GM19328 (cell line): ENCODE measurements at regions not wholly inside any gene's neighbourhood (a gene's known extent, or its start where the extent isn't known, plus 50 kb on each side); places are given as distances from the start of the nearest gene placed in this dataset.

ENCODE experiments used
- ATAC-seq: cut with Tn5 transposase; IDR thresholded peaks from one replicate; pipeline ENCODE4 v1.9.1; 2021; ENCODE audit warnings: mild to moderate bottlenecking, moderate library complexity; ENCODE audit not compliant: unreplicated experiment

- ATAC-seq, result no peak
Measured at GRCh38 chr13:89916551-89916950, 1430.9 kb upstream of the MIR17HG start.

- no peak for ATAC-seq
Measured at GRCh38 chr13:89920461-89920860, 1427.0 kb upstream of the MIR17HG start.

- ATAC-seq, result no peak
Measured at GRCh38 chr13:89923052-89923451, 1424.4 kb upstream of the MIR17HG start.

- no peak for ATAC-seq
Measured at GRCh38 chr13:89923736-89924135, 1423.8 kb upstream of the MIR17HG start.

GRCh38 chr13:89925107-89925506, 1422.4 kb upstream of the MIR17HG start:
- ATAC-seq, result no peak

GRCh38 chr13:89930861-89931260, 1416.6 kb upstream of the MIR17HG start:
- ATAC-seq, result no peak

- ATAC-seq, result no peak
Measured at GRCh38 chr13:89932902-89933301, 1414.6 kb upstream of the MIR17HG start.

- no peak for ATAC-seq
Measured at GRCh38 chr13:89936256-89936655, 1411.2 kb upstream of the MIR17HG start.

GRCh38 chr13:89937420-89937819, 1410.1 kb upstream of the MIR17HG start:
- ATAC-seq, result no peak

GRCh38 chr13:89940383-89940782, 1407.1 kb upstream of the MIR17HG start:
- no peak for ATAC-seq

GRCh38 chr13:89943139-89943538, 1404.3 kb upstream of the MIR17HG start:
- no peak for ATAC-seq

GRCh38 chr13:89950225-89950624, 1397.3 kb upstream of the MIR17HG start:
- ATAC-seq, result no peak

- ATAC-seq, result no peak
Measured at GRCh38 chr13:89951341-89951740, 1396.1 kb upstream of the MIR17HG start.

GRCh38 chr13:89953581-89953980, 1393.9 kb upstream of the MIR17HG start:
- ATAC-seq, result no peak

GRCh38 chr13:89955773-89956172, 1391.7 kb upstream of the MIR17HG start:
- ATAC-seq, result no peak

GRCh38 chr13:89959074-89959473, 1388.4 kb upstream of the MIR17HG start:
- no peak for ATAC-seq

- no peak for ATAC-seq
Measured at GRCh38 chr13:89965252-89965651, 1382.2 kb upstream of the MIR17HG start.

- no peak for ATAC-seq
Measured at GRCh38 chr13:89966524-89966923, 1381.0 kb upstream of the MIR17HG start.

GRCh38 chr13:89967701-89968100, 1379.8 kb upstream of the MIR17HG start:
- no peak for ATAC-seq

GRCh38 chr13:89968470-89968869, 1379.0 kb upstream of the MIR17HG start:
- no peak for ATAC-seq

GRCh38 chr13:89970353-89970709, 1377.2 kb upstream of the MIR17HG start:
- ATAC-seq, result no peak

GRCh38 chr13:89977203-89977602, 1370.3 kb upstream of the MIR17HG start:
- no peak for ATAC-seq

- no peak for ATAC-seq
Measured at GRCh38 chr13:89980896-89981295, 1366.6 kb upstream of the MIR17HG start.
